Naive thymus-derived CD4-positive, alpha-beta T cell (primary cell): ENCODE measurements at regions not wholly inside any gene's neighbourhood (a gene's known extent, or its start where the extent isn't known, plus 50 kb on each side); places are given as distances from the start of the nearest gene placed in this dataset.

Experiments
- ATAC-seq: fragments of 150-1000 bp; cut with Tn5 transposase; 2 replicates; pipeline ENCODE4 v1.10.0; 2021; ENCODE audit warnings: mild to moderate bottlenecking, moderate library complexity
- CTCF ChIA-PET: fragments of 350-600 bp; sonication (Branson Sonifier 250); formaldehyde crosslinking; loops from one replicate; lab custom pipeline; 2021; ENCODE audit warnings: antibody characterized with exemption; lab: Charles Lee
- POLR2A ChIA-PET: fragments of 350-600 bp; sonication (Branson Sonifier 250); formaldehyde crosslinking; loops from one replicate; lab custom pipeline; 2021; ENCODE audit warnings: antibody characterized with exemption, inconsistent platforms; lab: Charles Lee
- DNase-seq, 9 donors: peaks; one replicate each; pipeline versions ENCODE4 v3.0.0 to v3.0.0-alpha.2; 2020 to 2022; ENCODE audit warnings: mixed read lengths in 1 of 9
- H3K27ac ChIP-seq: one replicate; pipeline ENCODE4 v1.7.0; 2013; ENCODE audit warnings: mild to moderate bottlenecking, low read depth, low read length, moderate library complexity
- H3K27me3 ChIP-seq, 2 donors: one replicate each; pipeline ENCODE4 v1.7.0; 2013; ENCODE audit warnings: low read length in 2 of 2, mild to moderate bottlenecking in 2 of 2, moderate library complexity in 2 of 2; ENCODE audit not compliant: control insufficient read depth in 2 of 2, insufficient read depth in 2 of 2
- H3K36me3 ChIP-seq, 3 experiments: 1 replicate in 2 of 3; 2 replicates in 1 of 3; pipeline ENCODE4 v1.7.0; 2013; ENCODE audit warnings: low read length in 3 of 3, mild to moderate bottlenecking in 3 of 3, moderate library complexity in 1 of 3; ENCODE audit not compliant: insufficient read depth in 3 of 3, control insufficient read depth in 2 of 3
- H3K4me1 ChIP-seq, 2 donors: one replicate each; pipeline ENCODE4 v1.7.0; 2013; ENCODE audit warnings: low read length in 2 of 2, mild to moderate bottlenecking in 2 of 2, moderate library complexity in 1 of 2; ENCODE audit not compliant: control insufficient read depth in 2 of 2, insufficient read depth in 2 of 2
- H3K4me3 ChIP-seq: 2 replicates; pipeline ENCODE4 v1.7.0; 2013; ENCODE audit warnings: mild to moderate bottlenecking, low read length
- H3K9me3 ChIP-seq, 3 experiments: 1 replicate in 2 of 3; 2 replicates in 1 of 3; pipeline ENCODE4 v1.7.0; 2013; ENCODE audit warnings: low read length in 3 of 3; ENCODE audit not compliant: control insufficient read depth in 2 of 3
- H3K27ac Mint-ChIP-seq, 9 donors: one replicate each; pipeline ENCODE4 v1.8.0; 2020 to 2022; ENCODE audit warnings: mixed read lengths in 9 of 9, mild to moderate bottlenecking in 8 of 9, moderate library complexity in 5 of 9, inconsistent platforms in 2 of 9
- H3K27me3 Mint-ChIP-seq, 5 donors: one replicate each; pipeline ENCODE4 v1.8.0; 2021 to 2022; ENCODE audit warnings: mixed read lengths in 5 of 5, mild to moderate bottlenecking in 1 of 5
- H3K36me3 Mint-ChIP-seq, 5 donors: one replicate each; pipeline ENCODE4 v1.8.0; 2020 to 2022; ENCODE audit warnings: mixed read lengths in 5 of 5, mild to moderate bottlenecking in 3 of 5, inconsistent platforms in 1 of 5
- H3K4me1 Mint-ChIP-seq, 7 donors: one replicate each; pipeline ENCODE4 v1.8.0; 2020 to 2022; ENCODE audit warnings: mixed read lengths in 7 of 7, mild to moderate bottlenecking in 3 of 7, inconsistent platforms in 1 of 7
- H3K4me3 Mint-ChIP-seq, 10 donors: one replicate each; pipeline ENCODE4 v1.8.0; 2020 to 2022; ENCODE audit warnings: mild to moderate bottlenecking in 10 of 10, mixed read lengths in 10 of 10, moderate library complexity in 6 of 10, inconsistent platforms in 2 of 10
- H3K9me3 Mint-ChIP-seq, 11 donors: one replicate each; pipeline ENCODE4 v1.8.0; 2020 to 2022; ENCODE audit warnings: mixed read lengths in 11 of 11, mild to moderate bottlenecking in 4 of 11, inconsistent platforms in 1 of 11, moderate library complexity in 1 of 11
- intact Hi-C, 2 donors: fragments of 100-400 bp; cut with micrococcal nuclease; formaldehyde crosslinking; loops; one replicate each; pipeline ENCODE4 v1.15.1; 2023

- Mint-ChIP-seq H3K4me1 (peaks cover 0 to 2% (median 0%) of the 10 kb centered on the region in 7 donors), H3K4me3 (no peak overlapping the region)
- H3K27me3 ChIP-seq = no peaks in the 10 kb centered on the region
These were observed 158.6 kb upstream of the FAT1 start for GRCh38 chr4:186882293-186882692.

GRCh38 chr4:186885289-186885688 is 161.6 kb upstream of the FAT1 start:
- POLR2A ChIA-PET = no interaction called here
- H3K9me3 Mint-ChIP-seq = peaks cover 0 to 14% (median 6%) of the 10 kb centered on the region in 11 donors
- peaks cover 0 to 5% (median 0%) of the 10 kb centered on the region in 7 donors for H3K4me1 Mint-ChIP-seq
- no peaks in the 10 kb centered on the region for H3K36me3 Mint-ChIP-seq
- H3K4me3 Mint-ChIP-seq = no peak overlapping the region
- DNase-seq (no peak), ATAC-seq (no peak)
- H3K27ac Mint-ChIP-seq = no peak overlapping the region
- intact Hi-C loops = no loop called here
- CTCF ChIA-PET = no interaction called here
- Histone ChIP-seq H3K4me3 (no peak overlapping the region), H3K27ac (no peak overlapping the region), H3K36me3 (no peaks in the 10 kb centered on the region), H3K27me3 (no peaks in the 10 kb centered on the region), H3K4me1 (no peaks in the 10 kb centered on the region), H3K9me3 (peaks cover 0 to 4% (median 0%) of the 10 kb centered on the region in 3 experiments)
- H3K27me3 Mint-ChIP-seq = no peaks in the 10 kb centered on the region

More at GRCh38 chr4:186882293-186882692, 158.6 kb upstream of the FAT1 start:
- intact Hi-C loops = no loop called here
- Histone ChIP-seq H3K4me3 (no peak overlapping the region), H3K27ac (no peak overlapping the region), H3K36me3 (no peaks in the 10 kb centered on the region), H3K4me1 (no peaks in the 10 kb centered on the region), H3K9me3 (no peaks in the 10 kb centered on the region)
- H3K27me3 Mint-ChIP-seq = no peaks in the 10 kb centered on the region
- CTCF ChIA-PET = no interaction called here
- no peaks in the 10 kb centered on the region for H3K36me3 Mint-ChIP-seq
- no peak for ATAC-seq
- H3K27ac Mint-ChIP-seq = no peak overlapping the region
- POLR2A ChIA-PET = no interaction called here
- H3K9me3 Mint-ChIP-seq = peaks cover 0 to 21% (median 3%) of the 10 kb centered on the region in 11 donors
- DNase-seq = no peak

DNA sequence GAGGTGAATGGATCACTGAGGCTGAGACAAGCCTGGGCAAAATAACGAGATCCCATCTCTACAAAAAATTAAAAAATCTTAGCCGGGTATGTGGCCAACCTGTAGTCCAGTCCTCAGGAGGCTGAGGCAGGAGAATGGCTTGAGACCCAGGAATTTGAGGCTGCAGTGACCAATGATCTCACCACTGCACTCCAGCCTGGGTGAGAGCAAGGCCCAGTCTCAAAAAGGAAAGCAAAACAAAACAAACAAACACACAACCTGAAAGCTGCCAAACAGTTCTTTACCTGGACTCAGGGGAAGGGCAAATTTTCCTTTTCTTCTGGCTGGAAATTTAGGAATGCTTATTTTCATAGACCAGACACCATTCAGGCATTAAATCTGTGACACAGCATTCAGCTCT is 163.1 kb upstream of the FAT1 start:
- ChIA-PET CTCF (no interaction called here), POLR2A (no interaction called here)
- Histone ChIP-seq H3K4me1 (no peaks in the 10 kb centered on the region), H3K4me3 (no peak overlapping the region), H3K36me3 (no peaks in the 10 kb centered on the region), H3K9me3 (peaks cover 0 to 4% (median 0%) of the 10 kb centered on the region in 3 experiments), H3K27me3 (no peaks in the 10 kb centered on the region), H3K27ac (no peak overlapping the region)
- intact Hi-C loops = no loop called here
- Mint-ChIP-seq H3K27me3 (no peaks in the 10 kb centered on the region), H3K4me3 (no peak overlapping the region), H3K9me3 (peaks cover 0 to 21% (median 7%) of the 10 kb centered on the region in 11 donors), H3K4me1 (peaks cover 0 to 3% (median 0%) of the 10 kb centered on the region in 7 donors), H3K27ac (no peak overlapping the region), H3K36me3 (no peaks in the 10 kb centered on the region)
- ATAC-seq (no peak), DNase-seq (no peak)

DNA sequence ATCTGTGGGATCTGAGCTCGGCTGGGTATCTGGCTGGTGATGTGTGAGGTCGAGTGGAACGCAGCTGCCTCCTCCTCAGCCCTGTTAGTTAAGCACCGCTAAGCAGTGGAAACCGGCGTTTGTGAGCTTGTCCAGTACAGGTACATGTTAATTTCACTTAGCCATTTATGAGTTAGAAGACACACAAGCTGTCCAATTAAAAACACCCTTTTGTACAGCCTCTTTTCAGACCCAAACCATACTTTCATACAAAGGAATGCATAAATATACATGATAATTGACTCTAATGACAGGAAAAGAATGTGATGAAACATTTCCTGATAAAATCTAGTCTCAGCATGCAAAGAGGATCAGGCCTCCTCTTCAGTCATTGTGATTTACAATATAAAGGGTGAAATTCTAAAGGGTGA is 163.6 kb upstream of the FAT1 start:
- H3K4me3 ChIP-seq = no peak overlapping the region
- Mint-ChIP-seq H3K4me1 (peaks cover 0 to 3% (median 0%) of the 10 kb centered on the region in 7 donors), H3K27ac (no peak overlapping the region), H3K9me3 (peaks cover 0 to 24% (median 8%) of the 10 kb centered on the region in 11 donors), H3K27me3 (no peaks in the 10 kb centered on the region), H3K4me3 (no peak overlapping the region), H3K36me3 (no peaks in the 10 kb centered on the region)
- H3K27me3 ChIP-seq = no peaks in the 10 kb centered on the region
- no peaks in the 10 kb centered on the region for H3K4me1 ChIP-seq
- peaks cover 0 to 4% (median 0%) of the 10 kb centered on the region in 3 experiments for H3K9me3 ChIP-seq
- no peak for ATAC-seq
- ChIA-PET CTCF (no interaction called here), POLR2A (no interaction called here)
- DNase-seq = no peak
- no peak overlapping the region for H3K27ac ChIP-seq
- no peaks in the 10 kb centered on the region for H3K36me3 ChIP-seq
- intact Hi-C loops = no loop called here

DNA sequence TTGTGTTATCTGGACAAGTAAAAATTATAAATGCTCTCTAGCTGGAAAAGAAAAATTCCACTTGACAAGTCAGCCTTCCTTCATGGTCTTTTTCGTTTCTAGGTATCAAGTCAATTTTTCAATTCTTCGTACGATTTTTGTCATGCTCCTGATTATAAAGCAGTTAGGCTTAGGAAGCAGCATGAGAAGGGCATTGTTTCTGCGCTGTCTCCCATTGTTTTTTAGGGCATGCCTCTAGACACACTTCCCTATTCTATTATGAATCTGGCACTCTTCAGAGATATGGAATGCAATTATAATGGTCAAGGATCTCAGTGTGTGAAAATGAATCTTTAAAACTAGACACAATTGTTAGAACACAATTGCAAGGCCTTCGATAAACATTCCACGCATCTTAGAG is 164.1 kb upstream of the FAT1 start:
- Histone ChIP-seq H3K4me1 (no peaks in the 10 kb centered on the region), H3K36me3 (no peaks in the 10 kb centered on the region), H3K27ac (no peak overlapping the region), H3K4me3 (no peak overlapping the region), H3K9me3 (peaks cover 0 to 4% (median 0%) of the 10 kb centered on the region in 3 experiments), H3K27me3 (no peaks in the 10 kb centered on the region)
- DNase-seq = no peak
- ATAC-seq = no peak
- peaks cover 0 to 3% (median 0%) of the 10 kb centered on the region in 7 donors for H3K4me1 Mint-ChIP-seq
- H3K4me3 Mint-ChIP-seq = no peak overlapping the region
- H3K36me3 Mint-ChIP-seq = no peaks in the 10 kb centered on the region
- ChIA-PET CTCF (no interaction called here), POLR2A (no interaction called here)
- no peak overlapping the region for H3K27ac Mint-ChIP-seq
- H3K9me3 Mint-ChIP-seq = peaks cover 0 to 24% (median 7%) of the 10 kb centered on the region in 11 donors
- no peaks in the 10 kb centered on the region for H3K27me3 Mint-ChIP-seq
- intact Hi-C loops = no loop called here

- no peak for ATAC-seq
- POLR2A ChIA-PET = no interaction called here
- CTCF ChIA-PET = interaction anchor here (0.7 kb wide), 1 partner anchor 20 kb away, joined by 3 read pairs; no protein-coding TSS in a partner anchor
These were observed 166.4 kb upstream of the FAT1 start for GRCh38 chr4:186889876-186890643.

More at GRCh38 chr4:186889876-186890643, 166.4 kb upstream of the FAT1 start:
- peaks cover 0 to 3% (median 0%) of the 10 kb centered on the region in 7 donors for H3K4me1 Mint-ChIP-seq
- H3K27me3 Mint-ChIP-seq = no peaks in the 10 kb centered on the region
- no peak overlapping the region for H3K27ac Mint-ChIP-seq
- Histone ChIP-seq H3K4me3 (no peak overlapping the region), H3K27me3 (no peaks in the 10 kb centered on the region), H3K36me3 (no peaks in the 10 kb centered on the region), H3K4me1 (no peaks in the 10 kb centered on the region), H3K9me3 (peaks cover 0 to 4% (median 0%) of the 10 kb centered on the region in 3 experiments), H3K27ac (no peak overlapping the region)
- H3K36me3 Mint-ChIP-seq = no peaks in the 10 kb centered on the region
- no peak for DNase-seq
- intact Hi-C loops = no loop called here
- H3K9me3 Mint-ChIP-seq = peaks cover 3 to 33% (median 12%) of the 10 kb centered on the region in 11 donors
- H3K4me3 Mint-ChIP-seq = no peak overlapping the region
